ENCODE measurements at regions not wholly inside any gene's neighbourhood (a gene's known extent, or its start where the extent isn't known, plus 50 kb on each side); places are given as distances from the start of the nearest gene placed in this dataset.
"Not testable (repeated sequence)": the region's sequence is repeated elsewhere in the genome, so short reads cannot be mapped to it uniquely, and the experiment has no call there.

DNA sequence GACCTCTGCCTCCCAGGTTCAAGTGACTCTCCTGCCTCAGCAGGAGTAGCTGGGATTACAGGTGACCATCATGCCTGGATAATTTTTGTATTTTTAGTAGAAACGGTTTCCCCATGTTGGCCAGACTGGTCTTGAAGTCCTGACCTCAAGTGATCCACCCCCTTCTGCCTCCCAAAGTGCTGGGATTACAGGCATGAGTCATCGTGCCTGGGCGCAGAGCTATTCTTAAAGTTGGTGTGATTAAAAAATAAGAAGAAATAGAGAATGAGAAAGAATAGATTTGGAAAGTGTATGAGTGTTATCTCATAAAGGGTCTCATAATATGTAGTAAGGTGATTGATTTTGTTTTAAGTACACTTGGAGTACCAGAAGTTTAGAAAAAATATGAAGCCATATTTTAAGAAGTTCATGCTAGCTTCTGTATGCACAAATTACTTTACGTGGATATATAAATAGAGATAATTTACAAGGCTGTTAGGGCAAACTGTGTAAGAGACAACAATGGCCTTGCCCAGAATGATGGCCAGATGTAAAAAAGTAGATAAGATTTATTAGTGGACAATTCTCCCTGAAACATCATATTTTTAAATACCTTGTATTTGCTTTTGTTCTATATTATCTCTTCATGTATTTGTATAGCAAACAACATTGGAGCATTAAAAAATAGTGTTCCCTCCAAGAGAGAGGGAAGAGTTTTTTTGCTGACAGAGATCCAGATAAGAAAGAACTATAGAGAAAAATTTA lies 1108.5 kb downstream of the SLC16A7 start:
- DNase-seq: no peak

DNA sequence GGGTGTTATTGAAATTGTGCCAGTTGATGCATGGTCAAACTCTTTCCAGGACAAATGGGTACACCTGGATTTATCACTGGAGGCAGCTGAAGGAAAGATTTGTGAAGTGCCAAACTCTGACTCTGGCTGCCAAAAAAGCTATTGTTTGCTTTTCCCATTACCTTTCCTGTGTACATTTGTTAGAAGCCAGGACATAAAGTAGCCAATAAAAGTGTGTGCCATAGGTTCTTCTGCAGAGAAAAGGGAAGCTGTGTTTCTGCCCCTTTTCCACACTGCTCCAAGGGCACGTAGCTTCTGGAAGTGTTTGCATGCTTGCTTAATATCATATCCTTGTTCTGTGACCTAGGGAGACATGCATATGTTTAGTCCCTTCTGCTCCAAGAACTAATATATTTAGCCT lies 1114.4 kb downstream of the SLC16A7 start:
- DNase-seq: no peak

DNA sequence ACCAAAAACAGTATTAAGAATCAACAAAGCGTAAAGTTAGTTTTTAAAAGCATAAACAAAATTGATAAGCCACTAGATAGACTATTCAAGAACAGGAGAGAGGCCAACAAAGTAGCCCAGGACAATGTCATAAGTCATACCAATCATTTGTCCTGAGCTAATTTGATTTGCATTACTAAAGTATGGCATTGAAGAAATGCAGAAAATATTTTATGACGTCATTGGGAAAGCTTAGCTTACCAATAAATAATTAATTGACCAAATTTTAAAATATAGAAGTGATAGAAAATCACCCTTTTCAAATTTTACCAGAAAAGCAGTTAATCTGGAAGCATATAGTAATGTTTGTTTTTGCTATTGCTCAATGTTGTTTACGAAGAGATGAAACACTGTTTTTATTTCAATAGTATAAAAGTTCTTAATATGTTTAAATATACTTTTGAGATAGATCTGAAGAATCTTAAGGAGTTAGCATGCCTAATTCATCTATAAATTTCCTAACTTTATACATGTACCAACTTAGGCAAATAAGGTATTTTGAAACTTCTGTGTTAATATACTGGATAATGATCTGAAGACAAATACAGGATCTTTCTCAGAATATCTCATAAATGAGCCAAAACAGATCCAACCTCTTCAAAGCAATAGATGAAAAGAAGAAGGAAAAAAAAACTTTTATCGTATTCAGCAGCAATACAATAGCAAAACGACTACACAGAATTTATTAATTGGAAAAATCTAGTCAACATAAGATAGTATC lies 1118.5 kb downstream of the SLC16A7 start:
- DNase-seq: no peak

DNA sequence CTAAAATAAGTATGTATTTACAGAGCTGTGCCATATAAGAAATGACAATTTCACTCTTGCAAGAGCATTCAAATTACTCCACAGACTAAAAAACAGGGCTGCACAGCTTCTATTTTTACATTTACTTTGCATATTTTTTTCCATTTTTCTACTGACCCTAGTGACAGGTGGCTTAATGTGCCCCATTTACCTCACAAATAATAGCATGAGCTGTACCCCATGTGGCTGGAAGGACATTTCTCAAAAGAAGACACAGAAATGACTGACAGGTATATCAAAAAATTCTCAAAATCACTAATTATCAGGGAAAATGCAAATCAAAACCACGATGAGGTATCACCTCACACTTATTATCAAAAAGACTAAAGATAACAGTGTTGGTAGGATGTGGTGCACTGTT lies 1128.6 kb downstream of the SLC16A7 start:
- no peak for DNase-seq

DNA sequence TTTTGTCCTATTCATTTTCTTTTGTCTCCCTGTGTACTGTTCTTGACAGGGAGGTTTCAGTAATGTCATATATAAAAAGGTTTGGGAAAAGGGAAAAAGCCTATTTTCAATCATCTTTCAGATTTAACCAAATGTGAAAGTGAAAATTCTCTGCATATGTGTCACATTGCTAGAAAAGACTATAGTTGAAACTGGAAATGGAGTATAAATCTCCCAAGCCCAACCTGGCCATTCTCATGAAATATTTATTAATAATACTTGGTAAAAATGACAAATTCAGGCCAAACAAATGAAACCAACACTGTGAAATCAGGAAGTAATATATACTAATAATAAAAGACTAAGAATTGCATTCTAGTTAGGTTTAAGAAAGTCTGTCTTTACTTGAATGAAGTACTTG lies 1129.2 kb downstream of the SLC16A7 start:
- no peak for DNase-seq

DNA sequence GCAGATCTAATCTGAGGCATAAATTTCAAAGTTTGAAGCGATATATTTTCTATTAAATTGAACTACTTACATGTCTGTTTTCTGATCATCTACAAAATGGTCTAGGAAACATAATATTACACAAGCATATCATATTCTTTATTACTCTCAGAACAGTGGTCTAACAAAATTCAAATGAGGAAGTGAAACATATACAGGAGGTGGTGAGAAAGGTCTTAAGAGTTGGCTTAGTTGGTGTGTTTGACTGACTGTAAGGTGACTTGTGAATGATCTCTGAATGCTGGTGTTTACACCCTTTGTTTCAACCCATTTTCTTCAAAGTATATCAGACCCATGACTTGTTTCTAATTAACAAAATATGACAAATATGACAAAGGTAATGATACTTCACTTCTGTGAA lies 1156.8 kb downstream of the SLC16A7 start:
- no peak for DNase-seq

DNA sequence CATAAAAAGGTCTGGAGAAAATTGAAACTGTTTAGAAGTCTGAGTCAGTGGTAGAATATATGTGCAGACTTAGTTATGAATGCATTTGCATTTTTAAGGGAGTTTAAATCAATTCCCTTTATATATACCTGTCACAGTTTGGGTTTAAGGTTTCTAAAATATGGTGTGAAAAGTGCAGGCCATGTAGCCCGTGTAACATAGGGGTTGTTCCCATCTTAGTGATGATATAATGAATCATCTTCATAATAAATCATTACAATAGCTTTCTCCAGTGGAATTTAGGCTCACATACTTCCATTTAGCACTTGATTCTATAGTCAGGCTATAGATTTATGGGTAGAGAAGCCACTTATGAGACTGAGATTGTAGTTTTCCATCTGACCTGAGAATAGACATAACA lies 1162.4 kb downstream of the SLC16A7 start:
- DNase-seq: no peak

DNA sequence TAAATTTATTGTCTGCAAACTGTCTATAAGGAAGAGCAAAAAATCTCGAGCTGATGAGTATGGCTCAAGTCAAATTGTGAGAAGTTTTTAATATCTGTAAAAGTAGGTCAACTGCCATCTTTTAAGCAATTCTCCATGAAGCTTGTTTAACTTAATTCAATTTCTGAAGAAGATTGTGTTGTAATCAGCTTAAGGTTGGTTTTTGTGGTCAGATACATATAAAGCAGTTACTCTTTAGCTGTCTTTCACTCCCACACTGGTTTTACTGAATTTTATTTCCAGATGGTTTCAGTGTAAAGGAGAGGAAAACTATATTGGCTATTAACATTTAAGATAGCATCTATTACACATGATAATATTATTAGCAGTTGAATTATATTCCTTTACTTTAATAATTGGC lies 1165.1 kb downstream of the SLC16A7 start:
- no peak for DNase-seq

DNA sequence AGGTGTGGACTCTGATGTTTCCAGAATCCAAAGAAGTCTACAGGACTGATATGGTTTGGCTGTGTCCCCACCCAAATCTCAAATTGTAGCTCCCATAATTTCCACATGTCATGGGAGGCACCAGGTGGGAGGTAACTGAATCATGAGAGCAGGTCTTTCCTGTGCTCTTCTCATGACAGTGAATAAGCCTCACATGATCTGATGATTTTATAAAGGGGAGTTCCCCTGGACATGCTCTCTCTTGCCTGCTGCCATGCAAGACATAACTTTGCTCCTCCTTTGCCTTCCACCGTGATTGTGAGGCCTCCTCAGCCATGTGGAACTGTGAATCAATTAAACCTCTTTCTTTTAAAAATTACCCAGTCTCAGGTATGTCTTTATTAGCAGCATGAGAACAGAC lies 1205.3 kb downstream of the SLC16A7 start:
- DNase-seq: not testable (repeated sequence)

DNA sequence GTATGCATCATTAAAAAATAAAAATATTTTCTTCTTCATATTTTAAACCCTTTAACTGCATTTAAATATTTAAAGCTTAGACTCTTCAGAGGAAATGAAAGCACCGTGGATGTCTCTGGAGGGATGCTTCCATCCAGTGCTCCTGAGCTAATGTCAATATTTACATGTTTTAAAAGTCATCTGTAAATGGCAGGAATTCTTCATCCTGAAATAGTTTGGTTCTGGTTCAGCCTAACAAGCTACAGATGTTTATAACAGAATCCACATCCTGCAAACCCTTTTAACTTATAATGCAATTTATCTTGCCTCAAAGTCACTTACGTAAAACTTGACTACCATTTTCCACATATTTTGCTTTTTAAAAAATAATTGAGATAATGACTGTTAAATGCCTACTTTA lies 1207.3 kb downstream of the SLC16A7 start:
- DNase-seq: no peak

DNA sequence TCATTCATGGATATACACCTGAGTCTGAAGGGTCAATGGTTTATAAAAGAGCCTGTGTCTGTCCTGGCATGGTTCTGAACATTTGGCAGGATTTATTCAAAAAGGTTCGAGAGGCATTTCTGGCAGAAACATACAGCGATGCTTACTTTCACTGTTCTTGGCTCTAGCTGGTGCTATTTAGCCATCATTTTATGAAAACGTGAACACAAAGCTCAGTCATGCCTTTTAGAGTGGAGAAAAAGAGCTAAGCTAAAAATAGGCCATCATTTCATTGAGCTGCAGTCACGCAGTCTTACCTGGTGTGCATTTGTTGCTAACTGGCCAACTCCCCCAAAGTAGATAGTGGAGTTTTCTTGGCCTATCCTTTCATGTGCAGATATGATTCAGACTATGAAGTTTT lies 1209.5 kb downstream of the SLC16A7 start:
- no peak for DNase-seq

DNA sequence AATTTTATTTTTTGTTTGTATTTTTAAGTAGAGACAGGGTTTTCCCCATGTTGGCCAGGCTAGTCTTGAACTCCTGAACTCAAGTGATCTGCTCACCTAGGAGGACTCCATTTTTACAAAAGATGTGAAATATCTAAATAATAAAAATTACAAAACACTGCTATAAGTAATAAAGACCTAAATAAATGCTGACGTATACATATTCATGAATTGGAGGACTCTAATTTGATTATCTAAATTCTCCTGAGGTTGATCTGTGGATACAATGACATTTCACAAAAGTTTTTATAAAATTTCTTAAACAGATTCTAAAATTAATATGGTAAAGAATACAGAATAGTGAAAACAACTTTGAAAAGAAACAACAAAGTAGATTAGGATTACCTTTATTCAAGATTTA lies 1224.0 kb downstream of the SLC16A7 start:
- no peak for DNase-seq

DNA sequence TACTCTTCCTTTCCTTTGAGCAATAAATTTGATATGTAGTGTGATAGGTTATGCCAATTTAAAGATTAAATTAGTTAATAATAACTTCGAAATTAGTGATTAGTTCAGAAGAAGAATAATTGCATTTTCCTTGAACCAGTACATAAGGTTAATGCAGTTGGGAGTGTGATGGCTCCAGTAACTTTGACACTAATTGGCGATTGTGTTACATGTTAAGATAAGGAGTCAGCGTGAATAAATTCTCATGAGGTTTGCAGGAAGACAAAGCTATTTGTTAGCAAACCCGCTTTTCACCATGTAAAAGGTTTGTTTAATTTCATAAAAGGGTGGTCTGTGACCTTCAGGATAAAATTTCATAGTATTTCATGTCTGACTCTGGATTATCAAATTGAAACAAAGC lies 1226.8 kb downstream of the SLC16A7 start:
- DNase-seq: no peak

DNA sequence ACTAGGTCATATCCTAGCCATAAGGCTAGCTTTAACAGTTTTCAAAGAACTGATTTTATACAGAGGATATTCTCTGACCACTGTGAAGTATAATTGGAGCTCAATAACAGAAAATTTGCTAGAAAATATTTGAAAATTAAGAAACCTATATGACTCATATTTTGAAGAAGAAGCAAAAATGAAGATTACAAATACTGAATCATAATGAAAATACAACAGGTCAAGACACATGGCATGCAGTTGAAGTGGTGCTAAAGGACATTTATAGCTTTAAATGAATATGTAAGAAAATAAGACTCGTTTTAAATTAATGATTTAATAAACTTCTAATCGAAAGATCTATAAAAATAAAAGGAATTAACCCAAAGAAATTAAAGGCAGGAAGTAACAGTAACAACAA lies 1234.6 kb downstream of the SLC16A7 start:
- no peak for DNase-seq

DNA sequence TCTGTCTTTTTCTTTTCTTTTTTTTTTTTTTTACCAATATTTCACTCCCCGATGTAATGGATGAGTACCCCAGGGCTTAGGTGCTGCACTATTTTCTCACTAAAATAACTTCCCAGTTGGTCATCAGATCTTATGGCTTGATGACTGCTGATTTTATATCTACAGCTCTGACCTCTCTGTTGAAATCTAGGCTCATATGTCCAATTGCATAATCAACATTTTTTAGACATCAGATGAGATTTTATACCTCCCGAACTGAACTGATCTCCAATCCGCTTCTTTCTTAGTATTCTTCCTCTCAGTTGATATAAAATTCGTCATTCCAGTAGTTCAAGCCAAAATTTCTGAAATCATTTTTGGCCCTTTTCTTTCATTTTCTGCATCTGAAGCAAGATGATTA lies 1236.5 kb downstream of the SLC16A7 start:
- DNase-seq: peak; percentile 4

DNA sequence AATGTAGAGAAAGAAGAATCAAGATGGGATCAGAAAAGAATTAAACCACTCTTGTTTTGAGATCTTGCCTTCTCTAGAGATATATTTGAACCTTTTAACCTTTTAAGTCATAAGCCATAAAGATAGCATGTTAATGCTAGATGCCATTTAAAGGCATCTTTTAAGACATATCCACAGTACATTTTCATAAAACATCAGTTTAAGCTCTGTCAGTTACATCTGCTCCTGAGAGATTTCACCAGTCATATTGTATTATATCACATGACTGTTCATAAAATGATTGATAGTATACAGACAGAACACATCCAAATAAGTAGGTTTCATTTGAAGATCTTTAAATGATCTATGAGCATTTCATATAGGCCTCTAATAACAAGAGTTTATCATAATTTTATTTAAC lies 1238.5 kb downstream of the SLC16A7 start:
- DNase-seq: no peak

DNA sequence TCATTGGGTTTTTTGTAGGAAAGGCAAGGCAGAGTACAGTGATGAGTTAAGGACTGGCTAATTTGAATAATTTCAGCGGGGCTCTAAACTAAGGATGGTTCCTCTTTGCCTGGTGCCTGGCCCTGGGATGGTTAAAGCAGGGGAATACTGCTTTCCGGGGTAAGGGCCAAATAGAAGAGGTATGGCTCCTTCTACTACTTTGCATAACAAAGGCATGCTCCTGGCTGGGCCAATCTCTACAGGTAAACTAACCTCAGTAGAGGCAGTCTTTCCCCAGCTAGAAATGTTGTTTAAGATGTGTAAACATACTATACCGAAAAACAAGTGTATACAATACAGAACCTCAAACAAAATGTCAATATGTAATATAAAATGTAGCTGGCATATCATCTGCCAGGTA lies 1239.0 kb downstream of the SLC16A7 start:
- no peak for DNase-seq

DNA sequence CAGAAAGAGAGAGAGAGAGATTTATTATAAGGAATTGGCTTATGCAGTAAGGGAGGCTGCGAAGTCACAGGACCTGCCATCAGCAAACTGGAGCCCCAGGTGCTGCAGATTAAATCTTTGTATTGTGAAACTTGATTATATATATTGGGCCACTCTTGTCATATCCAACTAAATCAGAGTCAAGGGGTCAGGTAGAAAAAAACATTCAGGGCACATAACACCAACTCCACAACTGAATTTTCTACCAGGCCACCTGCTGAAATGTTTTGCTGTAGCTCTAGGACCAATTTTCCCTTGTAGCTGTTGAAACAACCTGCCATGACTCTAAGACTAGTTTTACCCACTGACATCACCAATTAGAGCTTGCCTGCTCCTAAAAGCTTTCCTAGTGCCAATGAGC lies 1240.8 kb downstream of the SLC16A7 start:
- no peak for DNase-seq

DNA sequence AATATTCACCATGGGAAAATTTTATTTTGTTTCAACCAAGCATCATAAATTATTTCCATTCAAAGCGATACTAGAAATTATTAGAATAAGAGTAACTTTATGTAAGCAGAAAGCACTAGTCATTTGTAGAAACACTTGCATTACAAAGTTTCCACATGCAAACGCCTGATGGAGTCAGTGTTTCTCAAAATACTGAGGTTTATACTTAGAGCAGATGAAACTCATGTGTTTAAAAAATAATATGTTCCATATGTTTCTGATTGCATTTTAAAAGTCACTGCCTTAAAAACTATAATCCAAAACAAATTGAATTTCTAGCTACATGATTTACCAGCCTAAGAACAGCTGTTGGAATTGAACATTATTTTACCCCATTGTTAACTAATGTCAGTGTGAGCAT lies 1246.4 kb downstream of the SLC16A7 start:
- peak; percentile 27 for DNase-seq

DNA sequence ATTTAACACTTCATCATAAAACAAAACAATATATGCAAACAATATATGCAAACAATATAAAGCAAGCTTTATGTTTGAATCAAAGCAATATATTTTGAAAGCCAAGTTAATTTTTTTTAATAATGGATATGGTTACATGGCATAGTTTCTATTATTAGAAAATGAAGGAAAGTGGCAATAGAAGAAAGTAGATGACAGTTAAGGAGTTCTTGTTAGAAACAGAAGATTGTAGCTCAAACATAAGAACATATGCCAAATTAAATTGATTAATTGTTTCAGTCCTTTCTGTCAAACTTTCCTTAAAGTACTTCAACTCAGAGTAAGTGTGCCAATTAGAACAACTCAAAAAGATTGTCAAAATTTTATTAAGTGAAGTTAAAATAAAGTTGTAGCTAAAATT lies 1248.3 kb downstream of the SLC16A7 start:
- DNase-seq: no peak

DNA sequence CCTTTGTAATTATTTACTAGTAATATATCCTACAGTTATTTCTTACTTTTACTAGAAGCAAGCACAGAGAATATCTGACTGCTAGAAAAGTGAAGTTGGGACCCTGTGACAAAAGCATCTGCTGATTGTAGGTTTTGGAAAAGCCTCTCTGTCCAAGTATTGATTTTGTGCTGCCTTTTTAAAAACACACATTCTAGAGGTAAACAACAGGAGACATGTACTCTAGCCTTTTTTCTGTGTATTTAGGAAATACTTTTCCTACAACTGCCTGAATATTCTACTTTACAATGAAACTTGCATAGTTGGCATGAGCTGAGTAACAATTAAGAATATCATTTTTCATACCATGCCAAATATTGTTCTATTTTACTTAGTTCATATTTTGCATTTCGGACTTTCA lies 1249.0 kb downstream of the SLC16A7 start:
- no peak for DNase-seq

DNA sequence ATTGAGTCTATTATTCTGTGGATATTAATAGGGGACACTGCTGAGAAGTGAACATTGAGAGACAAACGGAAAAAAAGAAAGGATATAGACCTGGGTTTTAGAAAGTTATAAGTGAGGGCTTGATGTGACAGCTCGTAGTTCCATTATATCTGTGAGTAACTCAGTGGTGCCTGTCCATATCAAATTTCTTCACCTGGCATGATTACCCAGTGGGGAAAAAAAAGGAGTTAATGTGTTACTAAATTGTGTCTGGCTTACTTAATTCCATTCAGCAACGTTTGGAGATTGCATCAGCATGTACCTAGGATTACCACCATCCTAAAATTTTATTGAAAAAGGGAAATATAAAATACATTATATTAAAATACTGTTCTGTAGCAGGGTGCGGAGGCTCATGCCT lies 1249.9 kb downstream of the SLC16A7 start:
- no peak for DNase-seq

DNA sequence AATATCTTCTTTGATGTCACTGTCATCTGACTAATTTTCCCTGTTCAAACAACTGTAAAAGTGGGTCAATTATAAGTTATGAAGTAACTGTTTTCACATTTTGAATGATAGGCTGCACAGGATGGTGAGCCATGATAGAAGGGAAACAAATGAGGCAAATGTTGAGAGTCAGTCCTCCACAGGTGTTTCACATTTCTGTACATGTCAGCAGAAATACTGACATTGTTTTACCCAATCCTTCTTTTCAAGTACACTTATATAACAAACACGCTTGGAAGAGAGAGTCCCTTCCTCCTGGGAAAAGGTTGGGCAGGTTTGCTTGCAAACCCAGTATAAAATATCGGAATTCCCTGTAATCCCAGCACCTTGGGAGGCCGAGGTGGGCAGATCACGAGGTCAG lies 1251.5 kb downstream of the SLC16A7 start:
- no peak for DNase-seq

DNA sequence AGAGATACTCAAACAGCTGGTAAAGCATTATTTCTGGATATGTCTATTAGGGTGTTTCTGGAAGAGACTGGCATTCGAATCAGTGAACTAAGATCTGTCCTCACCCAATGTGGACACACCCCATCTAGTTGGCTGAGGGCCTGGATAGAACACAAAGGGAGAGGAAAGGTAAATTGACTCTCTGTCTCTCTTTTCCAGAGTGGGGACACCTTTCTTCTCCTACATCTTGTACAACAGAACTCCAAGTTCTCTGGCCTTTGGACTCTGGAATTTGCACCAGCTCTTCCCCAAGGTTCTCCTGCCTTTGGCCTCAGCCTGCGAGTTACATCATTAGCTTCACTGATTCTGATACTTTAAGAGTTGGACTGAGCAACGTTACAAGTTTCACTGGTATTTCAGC lies 1253.9 kb downstream of the SLC16A7 start:
- DNase-seq: no peak

All from muscle of arm (tissue), 1 donor.